ENCODE measurements at regions not wholly inside any gene's neighbourhood (a gene's known extent, or its start where the extent isn't known, plus 50 kb on each side); places are given as distances from the start of the nearest gene placed in this dataset.

GRCh38 chr11:29937526-29937925, 79.3 kb downstream of the KCNA4 start:
- TF ChIP-seq POLR2A (IDR thresholded peaks at IDR 0.05; ENCODE audit: low read depth, low read length) = no peak
- no peak for TF ChIP-seq TAF1 (IDR thresholded peaks at IDR 0.05; ENCODE audit: low read depth, low read length)
- TF ChIP-seq POLR2AphosphoS5 (IDR thresholded peaks at IDR 0.05; ENCODE audit: low read depth, low read length) = no peak
- no peak for TF ChIP-seq SPI1 (IDR thresholded peaks at IDR 0.05; ENCODE audit: low read depth, low read length)
- TF ChIP-seq PAX5 (IDR thresholded peaks at IDR 0.05; ENCODE audit: insufficient read depth, low read length, severe bottlenecking) = no peak
